ENCODE measurements at regions not wholly inside any gene's neighbourhood (a gene's known extent, or its start where the extent isn't known, plus 50 kb on each side); places are given as distances from the start of the nearest gene placed in this dataset.

DNA sequence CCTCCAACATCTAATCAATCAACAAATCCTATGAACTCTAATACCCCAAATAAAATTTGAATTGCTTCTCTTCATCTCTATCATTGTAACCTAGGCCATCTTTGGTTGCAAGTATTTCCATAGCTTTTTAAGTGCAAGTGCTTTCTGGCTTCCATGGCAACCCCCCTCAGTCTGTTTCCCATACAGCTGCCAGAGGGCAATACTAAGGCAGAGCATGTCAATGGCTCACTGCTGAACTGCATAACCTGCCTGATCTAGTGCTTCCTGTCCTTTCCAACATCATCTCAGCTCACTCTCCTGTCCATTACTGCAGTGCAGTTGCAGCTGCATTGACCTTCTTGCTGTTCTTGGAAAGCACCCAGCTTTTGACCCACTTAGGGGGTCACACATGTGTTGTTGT is 198.4 kb downstream of the WNT5A start:
- DNase-seq (ENCODE audit: extremely low spot score, unreplicated experiment) = no peak
- peaks cover 11% of the 10 kb centered on the region for H3K4me1 Mint-ChIP-seq (ENCODE audit: unreplicated experiment)
- H3K9me3 Mint-ChIP-seq = peaks cover 7% of the 10 kb centered on the region
- H3K27ac Mint-ChIP-seq = no peak overlapping the region
- no peak overlapping the region for H3K4me3 Mint-ChIP-seq
- TF ChIP-seq CTCF (conservative IDR thresholded peaks at IDR 0.05) = no peak
- peaks cover 6% of the 10 kb centered on the region for H3K27me3 Mint-ChIP-seq
- H3K36me3 Mint-ChIP-seq = no peaks in the 10 kb centered on the region

GRCh38 chr3:55286693-55287092 is 200.4 kb downstream of the WNT5A start:
- Mint-ChIP-seq H3K4me1 (ENCODE audit: unreplicated experiment) (peaks cover 13% of the 10 kb centered on the region), H3K9me3 (peaks cover 7% of the 10 kb centered on the region), H3K36me3 (no peaks in the 10 kb centered on the region), H3K27ac (no peak overlapping the region), H3K27me3 (no peaks in the 10 kb centered on the region), H3K4me3 (no peak overlapping the region)
- TF ChIP-seq CTCF (conservative IDR thresholded peaks at IDR 0.05) = no peak
- no peak for DNase-seq (ENCODE audit: extremely low spot score, unreplicated experiment)

GRCh38 chr3:55285156-55285555 is 201.9 kb downstream of the WNT5A start:
- TF ChIP-seq CTCF (conservative IDR thresholded peaks at IDR 0.05) = no peak

DNA sequence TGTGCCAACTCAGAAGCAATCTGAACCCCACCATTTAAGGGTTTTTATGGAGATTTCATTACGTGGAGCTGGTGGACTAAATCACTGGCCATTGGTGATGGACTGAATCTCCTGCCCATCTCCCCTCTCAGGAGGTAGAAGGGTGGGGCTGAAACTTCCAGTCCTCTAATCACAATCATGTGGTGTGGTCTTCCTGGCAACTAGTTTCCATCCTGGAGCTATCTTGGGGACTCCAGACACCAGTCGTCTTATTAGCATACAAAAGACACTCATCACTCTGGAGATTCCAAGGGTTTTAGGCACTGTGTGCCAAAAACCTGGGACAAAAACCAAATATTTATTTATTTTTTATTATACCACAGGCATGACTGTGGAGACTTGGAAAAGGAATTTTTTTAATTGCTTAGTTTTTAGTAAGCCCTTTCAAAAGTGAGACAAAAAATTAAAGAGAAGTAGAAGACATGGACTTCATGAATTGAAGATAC is 203.6 kb downstream of the WNT5A start:
- Mint-ChIP-seq H3K4me1 (ENCODE audit: unreplicated experiment) (peaks cover 12% of the 10 kb centered on the region), H3K27me3 (no peaks in the 10 kb centered on the region), H3K4me3 (no peak overlapping the region), H3K36me3 (no peaks in the 10 kb centered on the region), H3K27ac (no peak overlapping the region), H3K9me3 (peaks cover 12% of the 10 kb centered on the region)
- no peak for DNase-seq (ENCODE audit: extremely low spot score, unreplicated experiment)
- no peak for TF ChIP-seq CTCF (conservative IDR thresholded peaks at IDR 0.05)

More at GRCh38 chr3:55285156-55285555, 201.9 kb downstream of the WNT5A start:
- H3K27me3 Mint-ChIP-seq = no peaks in the 10 kb centered on the region
- H3K4me3 Mint-ChIP-seq = no peak overlapping the region
- no peak overlapping the region for H3K27ac Mint-ChIP-seq
- no peaks in the 10 kb centered on the region for H3K36me3 Mint-ChIP-seq
- DNase-seq (ENCODE audit: extremely low spot score, unreplicated experiment) = no peak
- peaks cover 7% of the 10 kb centered on the region for H3K9me3 Mint-ChIP-seq
- H3K4me1 Mint-ChIP-seq (ENCODE audit: unreplicated experiment) = peaks cover 16% of the 10 kb centered on the region

- no peak overlapping the region for H3K4me3 Mint-ChIP-seq
- no peaks in the 10 kb centered on the region for H3K27me3 Mint-ChIP-seq
- no peak for DNase-seq (ENCODE audit: extremely low spot score, unreplicated experiment)
- H3K27ac Mint-ChIP-seq = no peak overlapping the region
- H3K4me1 Mint-ChIP-seq (ENCODE audit: unreplicated experiment) = peaks cover 7% of the 10 kb centered on the region
- no peak for TF ChIP-seq CTCF (conservative IDR thresholded peaks at IDR 0.05)
- no peaks in the 10 kb centered on the region for H3K36me3 Mint-ChIP-seq
- peaks cover 12% of the 10 kb centered on the region for H3K9me3 Mint-ChIP-seq
Observed at GRCh38 chr3:55282994-55283393, 204.1 kb downstream of the WNT5A start.
